ENCODE measurements at regions not wholly inside any gene's neighbourhood (a gene's known extent, or its start where the extent isn't known, plus 50 kb on each side); places are given as distances from the start of the nearest gene placed in this dataset.
A peak's percentile ranks its signal among the peaks of the same experiment; 100 is the strongest.
"Not testable (repeated sequence)": the region's sequence is repeated elsewhere in the genome, so short reads cannot be mapped to it uniquely, and the experiment has no call there.

- DNase-seq: no peak
Observed at GRCh38 chr3:145673838-145674237, 487.1 kb downstream of the PLOD2 start.

- DNase-seq: no peak
Observed at GRCh38 chr3:145678401-145678800, 482.6 kb downstream of the PLOD2 start.

GRCh38 chr3:145681181-145681580 lies 479.8 kb downstream of the PLOD2 start:
- DNase-seq: no peak

GRCh38 chr3:145687978-145688377 lies 473.0 kb downstream of the PLOD2 start:
- not testable (repeated sequence) for DNase-seq

- DNase-seq: no peak
Observed at GRCh38 chr3:145692751-145693150, 468.2 kb downstream of the PLOD2 start.

- DNase-seq: no peak
Observed at GRCh38 chr3:145696011-145696410, 465.0 kb downstream of the PLOD2 start.

GRCh38 chr3:145698250-145698649 lies 462.7 kb downstream of the PLOD2 start:
- DNase-seq: no peak

GRCh38 chr3:145698749-145699148 lies 462.2 kb downstream of the PLOD2 start:
- DNase-seq: no peak

- no peak for DNase-seq
Observed at GRCh38 chr3:145704020-145704419, 457.0 kb downstream of the PLOD2 start.

GRCh38 chr3:145709779-145710178 lies 451.2 kb downstream of the PLOD2 start:
- DNase-seq: not testable (repeated sequence)

- no peak for DNase-seq
Observed at GRCh38 chr3:145716519-145716918, 444.5 kb downstream of the PLOD2 start.

GRCh38 chr3:145719114-145719513 lies 441.9 kb downstream of the PLOD2 start:
- DNase-seq: no peak

- DNase-seq: no peak
Observed at GRCh38 chr3:145721273-145721805, 439.6 kb downstream of the PLOD2 start.

- DNase-seq: no peak
Observed at GRCh38 chr3:145721815-145722214, 439.2 kb downstream of the PLOD2 start.

GRCh38 chr3:145727476-145727875 lies 433.5 kb downstream of the PLOD2 start:
- no peak for DNase-seq

GRCh38 chr3:145735631-145736030 lies 425.4 kb downstream of the PLOD2 start:
- DNase-seq: no peak

- DNase-seq: no peak
Observed at GRCh38 chr3:145737952-145738351, 423.0 kb downstream of the PLOD2 start.

GRCh38 chr3:145739926-145740325 lies 421.1 kb downstream of the PLOD2 start:
- DNase-seq: no peak

- no peak for DNase-seq
Observed at GRCh38 chr3:145750657-145751056, 410.3 kb downstream of the PLOD2 start.

- no peak for DNase-seq
Observed at GRCh38 chr3:145752576-145752975, 408.4 kb downstream of the PLOD2 start.

GRCh38 chr3:145754605-145755289 lies 406.2 kb downstream of the PLOD2 start:
- no peak for DNase-seq

GRCh38 chr3:145760036-145760435 lies 400.9 kb downstream of the PLOD2 start:
- no peak for DNase-seq

GRCh38 chr3:145767909-145768308 lies 393.1 kb downstream of the PLOD2 start:
- peak in 1 of 2 experiments; percentile 18 for DNase-seq

- peak; percentile 38 to 43 for DNase-seq
Observed at GRCh38 chr3:145776782-145777408, 384.1 kb downstream of the PLOD2 start.

All from AML-193 (cell line).